ENCODE measurements at regions not wholly inside any gene's neighbourhood (a gene's known extent, or its start where the extent isn't known, plus 50 kb on each side); places are given as distances from the start of the nearest gene placed in this dataset.

GRCh38 chr13:64808704-64809103 lies 2421.4 kb downstream of the PCDH9 start:
- TF ChIP-seq POLR2A (IDR thresholded peaks at IDR 0.05) = no peak
- TF ChIP-seq, protein P1, sequence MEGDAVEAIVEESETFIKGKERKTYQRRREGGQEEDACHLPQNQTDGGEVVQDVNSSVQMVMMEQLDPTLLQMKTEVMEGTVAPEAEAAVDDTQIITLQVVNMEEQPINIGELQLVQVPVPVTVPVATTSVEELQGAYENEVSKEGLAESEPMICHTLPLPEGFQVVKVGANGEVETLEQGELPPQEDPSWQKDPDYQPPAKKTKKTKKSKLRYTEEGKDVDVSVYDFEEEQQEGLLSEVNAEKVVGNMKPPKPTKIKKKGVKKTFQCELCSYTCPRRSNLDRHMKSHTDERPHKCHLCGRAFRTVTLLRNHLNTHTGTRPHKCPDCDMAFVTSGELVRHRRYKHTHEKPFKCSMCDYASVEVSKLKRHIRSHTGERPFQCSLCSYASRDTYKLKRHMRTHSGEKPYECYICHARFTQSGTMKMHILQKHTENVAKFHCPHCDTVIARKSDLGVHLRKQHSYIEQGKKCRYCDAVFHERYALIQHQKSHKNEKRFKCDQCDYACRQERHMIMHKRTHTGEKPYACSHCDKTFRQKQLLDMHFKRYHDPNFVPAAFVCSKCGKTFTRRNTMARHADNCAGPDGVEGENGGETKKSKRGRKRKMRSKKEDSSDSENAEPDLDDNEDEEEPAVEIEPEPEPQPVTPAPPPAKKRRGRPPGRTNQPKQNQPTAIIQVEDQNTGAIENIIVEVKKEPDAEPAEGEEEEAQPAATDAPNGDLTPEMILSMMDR (IDR thresholded peaks at IDR 0.05) = no peak
